ENCODE measurements at regions not wholly inside any gene's neighbourhood (a gene's known extent, or its start where the extent isn't known, plus 50 kb on each side); places are given as distances from the start of the nearest gene placed in this dataset.
"Not testable (repeated sequence)": the region's sequence is repeated elsewhere in the genome, so short reads cannot be mapped to it uniquely, and the experiment has no call there.

GRCh38 chr5:116722651-116723050 is 148.0 kb upstream of the SEMA6A start:
- TF ChIP-seq CTCF (IDR thresholded peaks at IDR 0.05), result no peak
- TF ChIP-seq POLR2A (IDR thresholded peaks at IDR 0.05), result no peak
- 92 to 93% methylated on average over 5 of the region's 5 CpGs for WGBS, 2 donors
- Histone ChIP-seq H3K27me3 (no peaks in the 10 kb centered on the region), H3K36me3 (no peaks in the 10 kb centered on the region), H3K4me1 (no peaks in the 10 kb centered on the region), H3K9me3 (no peaks in the 10 kb centered on the region), H3K4me3 (replicated peaks in 1 of 3) (no peak overlapping the region), H3K27ac (no peak overlapping the region)
- intact Hi-C loops (cut with DNase I), result no loop called here
- DNase-seq, result no peak

GRCh38 chr5:116719106-116719505 is 144.5 kb upstream of the SEMA6A start:
- no peak overlapping the region for H3K27ac ChIP-seq
- H3K27me3 ChIP-seq, result no peaks in the 10 kb centered on the region
- DNase-seq, result no peak
- no peaks in the 10 kb centered on the region for H3K4me1 ChIP-seq
- H3K36me3 ChIP-seq, result no peaks in the 10 kb centered on the region
- 76 to 86% methylated on average over 2 of the region's 2 CpGs for WGBS, 2 donors
- TF ChIP-seq CTCF (IDR thresholded peaks at IDR 0.05) (no peak), POLR2A (IDR thresholded peaks at IDR 0.05) (no peak)
- no peak overlapping the region for H3K4me3 ChIP-seq (replicated peaks in 1 of 3)
- intact Hi-C loops (cut with DNase I), result no loop called here
- H3K9me3 ChIP-seq, result no peaks in the 10 kb centered on the region

DNA sequence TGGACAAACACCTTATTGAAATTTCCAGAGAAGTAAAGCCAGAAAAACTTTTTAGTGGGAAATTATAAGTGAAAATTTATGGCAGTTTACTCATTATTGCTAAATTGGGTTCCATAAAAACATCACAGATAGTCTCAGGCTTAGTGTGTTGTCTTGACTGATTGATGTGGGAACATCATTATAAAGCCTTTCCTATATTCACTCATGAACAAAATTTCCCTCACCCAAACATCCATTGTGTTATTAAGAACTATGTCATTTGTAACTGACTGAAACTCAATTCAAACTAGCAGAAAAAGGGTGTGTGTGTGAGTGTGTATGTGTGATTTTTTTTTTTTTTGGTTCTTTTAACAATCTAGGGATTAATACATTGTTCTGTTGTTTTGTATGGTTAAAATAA is 143.7 kb upstream of the SEMA6A start:
- H3K9me3 ChIP-seq, result no peaks in the 10 kb centered on the region
- no peaks in the 10 kb centered on the region for H3K4me1 ChIP-seq
- intact Hi-C loops (cut with DNase I), result no loop called here
- H3K4me3 ChIP-seq (replicated peaks in 1 of 3), result no peak overlapping the region
- H3K36me3 ChIP-seq, result no peaks in the 10 kb centered on the region
- H3K27me3 ChIP-seq, result no peaks in the 10 kb centered on the region
- no peak for DNase-seq
- TF ChIP-seq CTCF (IDR thresholded peaks at IDR 0.05), result no peak
- TF ChIP-seq POLR2A (IDR thresholded peaks at IDR 0.05), result no peak
- H3K27ac ChIP-seq, result no peak overlapping the region

DNA sequence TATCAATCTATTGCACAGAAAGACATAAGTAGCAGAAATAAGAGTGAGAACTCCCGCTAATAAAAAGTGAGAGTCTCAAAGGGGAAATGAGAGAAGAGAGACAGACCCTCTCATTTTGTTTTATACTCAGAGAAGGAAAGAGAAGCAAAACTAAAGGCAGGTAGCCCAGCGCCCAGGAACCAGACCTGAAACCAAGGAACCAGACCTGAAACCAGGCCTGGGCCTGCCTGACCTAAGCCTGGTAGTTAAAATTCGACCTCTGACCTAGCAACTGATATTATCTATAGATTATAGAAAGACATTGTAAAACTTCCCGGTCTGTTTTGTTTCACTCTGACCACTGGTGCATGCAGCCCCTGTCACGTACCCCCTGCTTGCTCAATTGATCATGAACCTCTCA is 134.5 kb upstream of the SEMA6A start:
- DNase-seq, result no peak
- intact Hi-C loops (cut with DNase I), result no loop called here
- H3K36me3 ChIP-seq, result no peaks in the 10 kb centered on the region
- H3K4me1 ChIP-seq, result no peaks in the 10 kb centered on the region
- 88 to 89% methylated on average over 5 of the region's 5 CpGs for WGBS, 2 donors
- no peaks in the 10 kb centered on the region for H3K9me3 ChIP-seq
- no peak overlapping the region for H3K27ac ChIP-seq
- no peak overlapping the region for H3K4me3 ChIP-seq (replicated peaks in 1 of 3)
- H3K27me3 ChIP-seq, result no peaks in the 10 kb centered on the region
- no peak for TF ChIP-seq POLR2A (IDR thresholded peaks at IDR 0.05)
- TF ChIP-seq CTCF (IDR thresholded peaks at IDR 0.05), result no peak

DNA sequence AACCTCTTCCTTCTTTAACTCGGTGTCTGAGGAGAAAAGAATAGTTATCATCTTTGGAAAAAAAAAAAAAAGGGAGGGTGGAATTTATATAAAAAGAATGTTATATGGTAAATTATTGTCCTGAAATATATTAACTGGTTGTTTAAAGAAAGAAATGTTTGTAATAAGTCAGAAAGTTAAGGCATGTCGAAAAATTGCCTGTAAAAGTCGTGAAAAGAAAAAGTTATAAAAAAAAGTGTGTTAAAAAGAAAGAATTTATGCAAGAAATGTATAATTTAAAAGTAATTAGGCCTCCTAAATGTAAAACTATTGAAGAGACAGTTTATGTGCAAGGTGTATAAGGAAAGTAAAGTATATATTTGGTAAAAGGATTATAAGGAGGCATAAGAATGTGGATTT is 130.5 kb upstream of the SEMA6A start:
- 91 to 95% methylated on average over 3 of the region's 3 CpGs for WGBS, 2 donors
- H3K9me3 ChIP-seq; H3K36me3 ChIP-seq; H3K27me3 ChIP-seq; H3K27ac ChIP-seq; H3K4me3 ChIP-seq (replicated peaks in 1 of 3); H3K4me1 ChIP-seq; intact Hi-C loops (cut with DNase I); DNase-seq: not testable (repeated sequence)

DNA sequence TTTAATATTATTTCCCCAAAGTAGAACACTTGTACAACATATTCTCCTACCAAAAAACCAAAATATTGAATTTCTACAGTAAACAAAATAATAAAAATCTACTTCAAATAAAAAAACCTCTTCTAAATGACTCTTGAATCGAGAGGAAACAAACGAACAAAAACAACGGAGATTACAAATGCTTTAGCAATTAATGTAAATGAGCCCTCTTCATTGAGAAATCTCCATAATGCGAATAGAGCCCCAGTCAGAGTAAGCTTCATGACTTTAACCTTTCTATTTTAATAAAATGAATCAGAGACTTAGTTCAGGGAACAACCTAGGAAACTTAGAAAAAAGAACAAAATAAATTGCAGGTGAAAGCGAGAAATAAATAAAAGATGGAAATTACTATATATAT is 129.3 kb upstream of the SEMA6A start:
- H3K4me3 ChIP-seq (replicated peaks in 1 of 3), result no peak overlapping the region
- no peaks in the 10 kb centered on the region for H3K4me1 ChIP-seq
- H3K9me3 ChIP-seq, result no peaks in the 10 kb centered on the region
- TF ChIP-seq CTCF (IDR thresholded peaks at IDR 0.05) (no peak), POLR2A (IDR thresholded peaks at IDR 0.05) (no peak)
- DNase-seq, result no peak
- intact Hi-C loops (cut with DNase I), result no loop called here
- WGBS, 2 donors, result 95 to 97% methylated on average over 5 of the region's 5 CpGs
- no peaks in the 10 kb centered on the region for H3K36me3 ChIP-seq
- H3K27ac ChIP-seq, result no peak overlapping the region
- H3K27me3 ChIP-seq, result no peaks in the 10 kb centered on the region

All from thyroid gland (tissue), 4 donors.